Common myeloid progenitor, CD34-positive (primary cell): ENCODE measurements at regions not wholly inside any gene's neighbourhood (a gene's known extent, or its start where the extent isn't known, plus 50 kb on each side); places are given as distances from the start of the nearest gene placed in this dataset.

ENCODE experiments used
- CTCF ChIA-PET: fragments of 350-600 bp; sonication (Branson Sonifier 250); formaldehyde crosslinking; loops from one replicate; lab custom pipeline; 2021; ENCODE audit warnings: antibody characterized with exemption; lab: Charles Lee
- POLR2A ChIA-PET: fragments of 350-600 bp; sonication (Branson Sonifier 250); formaldehyde crosslinking; loops from one replicate; lab custom pipeline; 2021; ENCODE audit warnings: antibody characterized with exemption; lab: Charles Lee
- DNase-seq, 3 donors: peaks; one replicate each; pipeline versions ENCODE4 v3.0.0 to v3.0.0-alpha.2; 2013
- H3K27ac ChIP-seq, 2 experiments: 1 replicate in 1 of 2; 2 replicates in 1 of 2; pipeline ENCODE4 v1.7.0; 2013; ENCODE audit warnings: inconsistent platforms in 2 of 2, low read length in 2 of 2, mild to moderate bottlenecking in 2 of 2, low read depth in 1 of 2, moderate library complexity in 1 of 2; ENCODE audit not compliant: severe bottlenecking in 2 of 2, insufficient read depth in 1 of 2, poor library complexity in 1 of 2
- H3K27me3 ChIP-seq, 5 experiments: replicated peaks in 2 of 5; 1 replicate in 3 of 5; 2 replicates in 2 of 5; pipeline versions ENCODE4 v1.6.1 to v1.7.0; 2013; ENCODE audit warnings: low read length in 4 of 5, mild to moderate bottlenecking in 2 of 5, moderate library complexity in 2 of 5, inconsistent platforms in 1 of 5; ENCODE audit not compliant: insufficient read depth in 5 of 5, control insufficient read depth in 4 of 5
- H3K36me3 ChIP-seq, 4 experiments: 1 replicate in 2 of 4; 2 replicates in 2 of 4; pipeline versions ENCODE4 v1.6.1 to v1.7.0; 2013; ENCODE audit warnings: low read length in 3 of 4, control low read depth in 1 of 4, mild to moderate bottlenecking in 1 of 4; ENCODE audit not compliant: control insufficient read depth in 4 of 4, insufficient read depth in 4 of 4
- H3K4me1 ChIP-seq, 4 experiments: 1 replicate in 3 of 4; 2 replicates in 1 of 4; pipeline versions ENCODE4 v1.6.1 to v1.7.1; 2013; ENCODE audit warnings: low read length in 3 of 4, mild to moderate bottlenecking in 3 of 4, control low read depth in 1 of 4, inconsistent platforms in 1 of 4, moderate library complexity in 1 of 4; ENCODE audit not compliant: control insufficient read depth in 4 of 4, insufficient read depth in 4 of 4; ENCODE audit errors: control extremely low read depth in 1 of 4
- H3K4me3 ChIP-seq, 7 experiments: 1 replicate in 4 of 7; 2 replicates in 3 of 7; pipeline versions ENCODE4 v1.5.1 to v1.7.0; 2013; ENCODE audit warnings: mild to moderate bottlenecking in 7 of 7, low read length in 6 of 7, moderate library complexity in 6 of 7, inconsistent platforms in 2 of 7, low read depth in 2 of 7, control low read depth in 1 of 7; ENCODE audit not compliant: insufficient read depth in 4 of 7, control insufficient read depth in 1 of 7; ENCODE audit errors: extremely low read depth in 1 of 7
- H3K9me3 ChIP-seq, 5 experiments: 1 replicate in 4 of 5; 2 replicates in 1 of 5; pipeline versions ENCODE4 v1.6.1 to v1.7.1; 2013; ENCODE audit warnings: low read length in 4 of 5, mild to moderate bottlenecking in 2 of 5, inconsistent platforms in 1 of 5, low read depth in 1 of 5, moderate library complexity in 1 of 5; ENCODE audit not compliant: control insufficient read depth in 4 of 5, insufficient read depth in 2 of 5; ENCODE audit errors: control extremely low read depth in 1 of 5
- WGBS: methylation state at CpG from one replicate; pipeline ENCODE4 v1.1.5; 2013; ENCODE audit not compliant: insufficient coverage; 5-methylcytosine and 5-hydroxymethylcytosine counted together

DNA sequence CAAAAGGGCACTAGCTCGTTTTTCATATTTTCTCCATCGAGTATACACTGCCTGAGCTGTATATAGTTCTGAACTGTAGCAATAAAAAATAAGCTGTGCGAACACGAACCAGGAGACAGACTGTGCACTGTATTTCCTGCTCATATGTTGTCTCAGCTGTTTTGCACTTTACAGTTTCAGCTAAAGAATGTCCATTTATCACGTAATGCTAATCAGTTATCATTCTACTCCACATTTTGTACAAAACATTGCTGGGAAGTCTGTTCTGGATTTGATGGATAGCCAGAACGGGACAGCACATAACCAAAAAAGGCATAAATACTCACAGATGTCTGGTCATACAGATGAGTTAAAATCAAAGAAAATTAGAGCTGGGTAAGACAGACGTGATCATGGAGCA, 315.5 kb upstream of the ADGRL3 start:
- DNase-seq: no peak
- POLR2A ChIA-PET: no interaction called here
- no peak overlapping the region for H3K27ac ChIP-seq
- H3K27me3 ChIP-seq: no peaks in the 10 kb centered on the region
- 83% methylated on average over 5 of the region's 7 CpGs for WGBS
- no peak overlapping the region for H3K4me3 ChIP-seq
- CTCF ChIA-PET: no interaction called here
- H3K36me3 ChIP-seq: no peaks in the 10 kb centered on the region
- H3K9me3 ChIP-seq: peaks cover 0 to 2% (median 0%) of the 10 kb centered on the region in 5 experiments
- no peaks in the 10 kb centered on the region for H3K4me1 ChIP-seq

GRCh38 chr4:60885011-60885410, 315.1 kb upstream of the ADGRL3 start:
- H3K36me3 ChIP-seq: no peaks in the 10 kb centered on the region
- H3K27ac ChIP-seq: no peak overlapping the region
- WGBS: 100% methylated on average over 1 of the region's 2 CpGs
- no peak overlapping the region for H3K4me3 ChIP-seq
- H3K4me1 ChIP-seq: no peaks in the 10 kb centered on the region
- peaks cover 0 to 1% (median 0%) of the 10 kb centered on the region in 5 experiments for H3K9me3 ChIP-seq
- CTCF ChIA-PET: no interaction called here
- H3K27me3 ChIP-seq: no peaks in the 10 kb centered on the region
- no peak for DNase-seq
- POLR2A ChIA-PET: no interaction called here

DNA sequence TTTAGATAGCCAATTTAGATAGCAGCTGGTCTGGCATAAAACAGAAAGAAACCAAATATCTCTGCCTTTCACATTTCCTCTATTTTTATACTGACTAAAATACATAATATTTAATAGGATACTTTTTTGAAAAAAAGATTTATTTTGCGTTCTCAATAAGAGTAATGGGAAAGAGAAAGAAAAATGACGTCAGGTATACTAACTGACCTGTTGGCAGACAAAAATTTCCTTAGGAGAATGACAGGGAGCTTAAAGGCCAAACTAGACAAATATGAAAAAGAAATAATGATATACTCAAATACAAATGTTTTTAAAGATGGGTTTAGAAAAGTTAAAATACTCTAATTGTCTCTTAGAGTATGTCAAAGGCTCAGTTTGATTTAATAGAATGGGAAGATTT, 309.4 kb upstream of the ADGRL3 start:
- Histone ChIP-seq H3K4me3 (no peak overlapping the region), H3K27ac (no peak overlapping the region), H3K36me3 (no peaks in the 10 kb centered on the region), H3K27me3 (no peaks in the 10 kb centered on the region), H3K4me1 (peaks cover 0 to 10% (median 0%) of the 10 kb centered on the region in 4 experiments), H3K9me3 (no peaks in the 10 kb centered on the region)
- ChIA-PET POLR2A (no interaction called here), CTCF (no interaction called here)
- no CpG with 5 or more reads among the region's 2 CpGs for WGBS
- no peak for DNase-seq

- no peak overlapping the region for H3K27ac ChIP-seq
- H3K36me3 ChIP-seq: no peaks in the 10 kb centered on the region
- peaks cover 0 to 10% (median 0%) of the 10 kb centered on the region in 4 experiments for H3K4me1 ChIP-seq
- POLR2A ChIA-PET: no interaction called here
- no peaks in the 10 kb centered on the region for H3K27me3 ChIP-seq
- DNase-seq: no peak
- no peak overlapping the region for H3K4me3 ChIP-seq
- no peaks in the 10 kb centered on the region for H3K9me3 ChIP-seq
- CTCF ChIA-PET: interaction anchor here (1.0 to 1.7 kb wide), 2 partner anchors 11 to 535 kb away, joined by 3 to 7 read pairs; no protein-coding TSS in a partner anchor
Measured at GRCh38 chr4:60891947-60892346, 308.2 kb upstream of the ADGRL3 start.

DNA sequence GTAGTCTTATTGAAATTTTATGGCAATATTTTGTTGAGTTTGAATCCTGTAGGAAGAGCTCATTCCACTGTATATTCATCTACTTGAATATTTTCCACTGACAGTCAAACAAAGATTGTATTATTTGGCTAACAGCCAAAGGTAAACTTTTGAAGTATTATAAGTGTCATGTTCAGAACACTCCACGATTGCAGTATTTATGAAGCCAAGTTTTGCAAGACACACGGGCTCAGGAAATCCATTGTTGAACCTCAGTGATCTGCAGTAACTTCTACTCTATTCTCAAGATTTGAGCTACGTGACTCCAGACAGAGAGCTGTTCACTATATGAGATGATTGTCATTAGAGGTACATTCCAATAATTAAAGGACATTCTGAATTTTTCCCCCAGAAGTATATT, 302.7 kb upstream of the ADGRL3 start:
- POLR2A ChIA-PET: no interaction called here
- Histone ChIP-seq H3K4me1 (no peaks in the 10 kb centered on the region), H3K9me3 (no peaks in the 10 kb centered on the region), H3K36me3 (no peaks in the 10 kb centered on the region), H3K27me3 (no peaks in the 10 kb centered on the region), H3K4me3 (no peak overlapping the region), H3K27ac (no peak overlapping the region)
- CTCF ChIA-PET: no interaction called here
- 62% methylated on average over 2 of the region's 3 CpGs for WGBS
- no peak for DNase-seq

- ChIA-PET POLR2A (no interaction called here), CTCF (no interaction called here)
- Histone ChIP-seq H3K4me3 (no peak overlapping the region), H3K36me3 (no peaks in the 10 kb centered on the region), H3K4me1 (no peaks in the 10 kb centered on the region), H3K27me3 (no peaks in the 10 kb centered on the region), H3K9me3 (peaks cover 0 to 2% (median 0%) of the 10 kb centered on the region in 5 experiments), H3K27ac (no peak overlapping the region)
- DNase-seq: no peak
- 83% methylated on average over 2 of the region's 4 CpGs for WGBS
Measured at GRCh38 chr4:60905162-60905561, 295.0 kb upstream of the ADGRL3 start.

DNA sequence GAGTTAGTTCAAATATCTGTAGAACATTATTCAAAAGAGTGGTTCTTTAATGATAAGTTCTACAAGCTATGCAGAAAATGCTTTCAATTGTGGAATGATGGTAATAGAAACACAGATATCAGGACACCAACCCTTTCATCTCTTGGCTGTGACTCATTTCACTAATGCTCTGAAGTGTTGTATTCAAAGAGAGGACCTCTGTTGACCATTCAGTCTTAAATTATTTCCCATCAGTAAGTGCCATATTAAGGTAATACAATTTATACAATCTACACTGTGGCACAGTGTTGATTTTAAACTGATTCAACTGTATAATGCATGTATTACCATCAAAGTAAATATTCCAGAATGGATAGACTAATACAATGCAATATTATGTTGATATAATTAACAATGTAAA, 289.0 kb upstream of the ADGRL3 start:
- ChIA-PET POLR2A (no interaction called here), CTCF (no interaction called here)
- H3K4me1 ChIP-seq: no peaks in the 10 kb centered on the region
- H3K4me3 ChIP-seq: no peak overlapping the region
- no peak for DNase-seq
- no peaks in the 10 kb centered on the region for H3K36me3 ChIP-seq
- H3K9me3 ChIP-seq: peaks cover 0 to 2% (median 0%) of the 10 kb centered on the region in 5 experiments
- no peak overlapping the region for H3K27ac ChIP-seq
- no peaks in the 10 kb centered on the region for H3K27me3 ChIP-seq
